Neural progenitor cell (in vitro differentiated cells): ENCODE measurements at regions not wholly inside any gene's neighbourhood (a gene's known extent, or its start where the extent isn't known, plus 50 kb on each side); places are given as distances from the start of the nearest gene placed in this dataset.

Experiments
- CTCF ChIP-seq: fragments of 200-600 bp; sonication (generic); IDR thresholded peaks from 2 replicates; pipeline ENCODE4 v1.5.1; 2017; ENCODE audit warnings: antibody characterized with exemption, mild to moderate bottlenecking
- EZH2phosphoT487 ChIP-seq: fragments of 200-600 bp; sonication (generic); IDR thresholded peaks from 2 replicates; pipeline ENCODE4 v1.6.1; 2017; ENCODE audit warnings: antibody characterized with exemption

GRCh38 chr17:72299100-72299499 lies 178.3 kb downstream of the SOX9 start:
- TF ChIP-seq CTCF (no peak), EZH2phosphoT487 (no peak)
